Heart left ventricle (tissue), 16 donors: ENCODE measurements at regions not wholly inside any gene's neighbourhood (a gene's known extent, or its start where the extent isn't known, plus 50 kb on each side); places are given as distances from the start of the nearest gene placed in this dataset.

Experiments
- ATAC-seq, 4 donors: fragments of 200-7000 bp; cut with Tn5 transposase; one replicate each; pipeline ENCODE4 v1.9.1; 2020 to 2022; ENCODE audit warnings: moderate library complexity in 4 of 4, mild to moderate bottlenecking in 3 of 4, moderate number of reproducible peaks in 1 of 4
- DNase-seq, 5 donors: peaks; one replicate each; pipeline ENCODE4 v3.0.0-alpha.2; 2020
- H3K27ac ChIP-seq, 12 donors: fragments of 200-600 bp; sonication (generic) in 4 of 12; one replicate each; pipeline versions ENCODE4 v1.5.0 to v1.8.0; 2016 to 2022; ENCODE audit warnings: mild to moderate bottlenecking in 2 of 12
- H3K27me3 ChIP-seq, 9 donors: fragments of 200-600 bp; sonication (generic) in 2 of 9; one replicate each; pipeline versions ENCODE4 v1.5.1 to v1.8.0; 2016 to 2022; ENCODE audit warnings: mild to moderate bottlenecking in 3 of 9
- H3K36me3 ChIP-seq, 9 donors: fragments of 200-600 bp; sonication (generic) in 2 of 9; one replicate each; pipeline versions ENCODE4 v1.5.0 to v1.8.0; 2018 to 2022; ENCODE audit warnings: mild to moderate bottlenecking in 2 of 9
- H3K4me1 ChIP-seq, 12 donors: fragments of 200-600 bp; sonication (generic) in 4 of 12; one replicate each; pipeline versions ENCODE4 v1.5.0 to v1.8.0; 2016 to 2022; ENCODE audit warnings: mild to moderate bottlenecking in 3 of 12
- H3K4me3 ChIP-seq, 12 donors: fragments of 200-600 bp; sonication (generic) in 4 of 12; one replicate each; pipeline versions ENCODE4 v1.5.0 to v1.8.0; 2017 to 2022; ENCODE audit warnings: mild to moderate bottlenecking in 9 of 12, moderate library complexity in 4 of 12
- H3K9me3 ChIP-seq, 12 donors: fragments of 200-600 bp; sonication (generic) in 4 of 12; one replicate each; pipeline versions ENCODE4 v1.5.0 to v1.8.0; 2016 to 2022; ENCODE audit warnings: mild to moderate bottlenecking in 1 of 12
- CTCF ChIP-seq, 12 donors: fragments of 200-600 bp; sonication (generic) in 4 of 12; IDR thresholded peaks; one replicate each; pipeline versions ENCODE4 v1.5.0 to v1.8.0; 2018 to 2022; ENCODE audit warnings: antibody characterized with exemption in 12 of 12, mild to moderate bottlenecking in 5 of 12
- POLR2A ChIP-seq, 2 donors: fragments of 450-650 bp; IDR thresholded peaks; one replicate each; pipeline ENCODE4 v1.6.1; 2017; ENCODE audit warnings: antibody characterized with exemption in 2 of 2, mild to moderate bottlenecking in 2 of 2, moderate library complexity in 2 of 2
- WGBS, 4 donors: extraction: QIAGEN DNeasy Blood & Tissue Kit in 2 of 4; methylation state at CpG; one replicate each; pipeline versions ENCODE4 v1.1.5 to v1.1.7; 2013 to 2018; 5-methylcytosine and 5-hydroxymethylcytosine counted together
- intact Hi-C, 10 donors: fragments of 100-400 bp; cut with DNase I; formaldehyde crosslinking; loops; one replicate each; pipeline versions ENCODE4 v1.11.1 to v1.14.2; 2022
- donor health status: ischemic (EF 13 %, LVEDD 7.1; RV severe dilation, severe dysfunction).
- donor health status: healthy with polysubstance abuse.
- donor health status: DM: no; HTN: yes; CAD: no.
- donor health status: DM: no; HTN: no; CAD: no.
- donor health status: ischemic (EF 25% LVEDD 6.9; RV normal size, moderate dysfunction).
- donor health status: ischemic (EF 25% LVEDD 5.7; RV mildly dilated, moderate dysfunction).
- donor health status: healthy.
- donor health status: DM: yes; HTN: yes; CAD: no.
- donor health status: ischemic (EF 35%, LVEDD 5.7; RV mildly dilated, moderate dysfunction).
- donor health status: nonischemic (EF 11% LVEDD 7.7; RV severe dilation, severe dysfunction).
- donor health status: DM: yes; HTN: yes; CAD: no.
- donor health status: PGD.
- donor health status: ischemic (EF 29% LVEDD 5.4; RV normal size, mild dysfunction).
- donor health status: nonischemic (EF 23%, LVEDD 6.1; RV moderate dilation, normal function).

- no peak overlapping the region for H3K4me3 ChIP-seq
- H3K27ac ChIP-seq, result peak overlapping the region; percentile 43 to 88 (median 74)
- H3K9me3 ChIP-seq, result no peaks in the 10 kb centered on the region
- H3K27me3 ChIP-seq, result peaks cover 0 to 15% (median 0%) of the 10 kb centered on the region in 9 donors
- TF ChIP-seq POLR2A (IDR thresholded peaks at IDR 0.05) (no peak), CTCF (IDR thresholded peaks at IDR 0.05) (no peak)
- WGBS, 4 donors, result 38 to 53% (median 45%) methylated on average over 5 of the region's 5 CpGs
- intact Hi-C loops, result no loop called here
- peak in 2 of 4 donors; percentile 2 to 19 for ATAC-seq
- H3K4me1 ChIP-seq, result peaks cover 2 to 58% (median 38%) of the 10 kb centered on the region in 12 donors
- H3K36me3 ChIP-seq, result no peaks in the 10 kb centered on the region
- DNase-seq, result peak in 1 of 5 donors; percentile 18
These were observed 144.1 kb upstream of the AFDN start for GRCh38 chr6:167682546-167683027.

- peak overlapping the region; percentile 43 to 88 (median 74) for H3K27ac ChIP-seq
- H3K4me3 ChIP-seq, result no peak overlapping the region
- WGBS, 4 donors, result 42 to 46% (median 45%) methylated on average over 17 to 19 of the region's 19 CpGs
- no peaks in the 10 kb centered on the region for H3K36me3 ChIP-seq
- intact Hi-C loops, result no loop called here
- peaks cover 0 to 11% (median 0%) of the 10 kb centered on the region in 9 donors for H3K27me3 ChIP-seq
- ATAC-seq (peak; percentile 82 to 93 (median 90)), DNase-seq (peak in 4 of 5 donors; percentile 73 to 83 (median 82))
- H3K9me3 ChIP-seq, result no peaks in the 10 kb centered on the region
- TF ChIP-seq CTCF (IDR thresholded peaks at IDR 0.05) (no peak), POLR2A (IDR thresholded peaks at IDR 0.05) (no peak)
- peaks cover 2 to 52% (median 36%) of the 10 kb centered on the region in 12 donors for H3K4me1 ChIP-seq
These were observed 143.5 kb upstream of the AFDN start for GRCh38 chr6:167683028-167683862.

- Histone ChIP-seq H3K9me3 (no peaks in the 10 kb centered on the region), H3K4me3 (no peak overlapping the region), H3K36me3 (no peaks in the 10 kb centered on the region), H3K27me3 (no peaks in the 10 kb centered on the region), H3K4me1 (peaks cover 2 to 46% (median 29%) of the 10 kb centered on the region in 12 donors), H3K27ac (peak overlapping the region in 1 of 12 donors; percentile 22)
- DNase-seq (peak in 1 of 5 donors; percentile 18), ATAC-seq (no peak)
- intact Hi-C loops, result no loop called here
- TF ChIP-seq CTCF (IDR thresholded peaks at IDR 0.05) (no peak), POLR2A (IDR thresholded peaks at IDR 0.05) (no peak)
- 82 to 90% (median 86%) methylated on average over 14 of the region's 14 CpGs for WGBS, 4 donors
These were observed 142.2 kb upstream of the AFDN start for GRCh38 chr6:167684276-167685104.

GRCh38 chr6:167685654-167686053 lies 141.1 kb upstream of the AFDN start:
- 59 to 72% (median 64%) methylated on average over 9 to 10 of the region's 10 CpGs for WGBS, 4 donors
- DNase-seq (peak in 1 of 5 donors; percentile 7), ATAC-seq (no peak)
- H3K36me3 ChIP-seq, result no peaks in the 10 kb centered on the region
- no peak for TF ChIP-seq CTCF (IDR thresholded peaks at IDR 0.05)
- no peak for TF ChIP-seq POLR2A (IDR thresholded peaks at IDR 0.05)
- no peaks in the 10 kb centered on the region for H3K9me3 ChIP-seq
- peaks cover 2 to 55% (median 32%) of the 10 kb centered on the region in 12 donors for H3K4me1 ChIP-seq
- no peak overlapping the region for H3K4me3 ChIP-seq
- H3K27ac ChIP-seq, result no peak overlapping the region
- intact Hi-C loops, result no loop called here
- no peaks in the 10 kb centered on the region for H3K27me3 ChIP-seq
